HCT116 (cell line): ENCODE measurements at regions not wholly inside any gene's neighbourhood (a gene's known extent, or its start where the extent isn't known, plus 50 kb on each side); places are given as distances from the start of the nearest gene placed in this dataset.
"Not testable (repeated sequence)": the region's sequence is repeated elsewhere in the genome, so short reads cannot be mapped to it uniquely, and the experiment has no call there.

Experiments used
- ATAC-seq: fragments of 200-7000 bp; cut with Tn5 transposase; 2 replicates; pipeline ENCODE4 v1.9.1; 2020; ENCODE audit warnings: mild to moderate bottlenecking, moderate library complexity
- BruUV-seq: library from RNA; stranded (reverse); fragments of 400-500 nt; replicated peaks from 2 replicates; lab custom pipeline; 2021; lab: Mats Ljungman, UMichigan
- CTCF ChIA-PET: fragments of 300-600 bp; sonication (Branson Sonifier 250); formaldehyde crosslinking; loops from one replicate; lab custom pipeline; 2021; ENCODE audit warnings: antibody characterized with exemption; lab: Charles Lee
- POLR2A ChIA-PET: fragments of 300-600, 350-600 bp; sonication (Branson Sonifier 250); formaldehyde crosslinking; loops from one replicate; lab custom pipeline; 2021; ENCODE audit warnings: antibody characterized with exemption; lab: Charles Lee
- RAD21 ChIA-PET, 2 experiments: fragments of 300-600 bp; sonication (Branson Sonifier 250); formaldehyde crosslinking; loops; one replicate each; lab custom pipeline; 2023; ENCODE audit warnings: low total read pairs in 2 of 2; ENCODE audit not compliant: uncharacterized antibody in 2 of 2, unreplicated experiment in 2 of 2, low non-redundant PET in 1 of 2; lab: Charles Lee
- DNase-seq: peaks from one replicate; pipeline ENCODE4 v3.0.0-alpha.2; 2010; ENCODE audit warnings: low read depth, low spot score
- H2AFZ ChIP-seq: fragments of 200-600 bp; shearing (Covaris generic), sonication (generic); 2 replicates; pipeline ENCODE4 v1.6.1; 2017; ENCODE audit warnings: low read depth, mixed run types, mixed read lengths, antibody characterized with exemption, low read length; ENCODE audit not compliant: poor library complexity, severe bottlenecking
- H3K27ac ChIP-seq: 2 replicates; pipeline ENCODE4 v1.5.1; 2012; ENCODE audit warnings: low read depth, low read length
- H3K27me3 ChIP-seq: fragments of 200-600 bp; sonication (generic); 2 replicates; pipeline ENCODE4 v1.6.1; 2016; ENCODE audit warnings: mixed run types, low read length, mixed read lengths; ENCODE audit not compliant: insufficient read depth
- H3K36me3 ChIP-seq, 2 experiments: fragments of 200-500 bp in 1 of 2; fragments of 200-600 bp in 1 of 2; sonication (Bioruptor generic) in 1 of 2; sonication (generic) in 1 of 2; 2 replicates each; pipeline versions ENCODE4 v1.5.1 to v1.6.1; 2014 to 2016; ENCODE audit warnings: low read length in 2 of 2, inconsistent platforms in 1 of 2, mixed read lengths in 1 of 2, mixed run types in 1 of 2; ENCODE audit not compliant: insufficient read depth in 2 of 2, control insufficient read depth in 1 of 2
- H3K4me1 ChIP-seq, 2 experiments: fragments of 200-600 bp in 1 of 2; sonication (generic) in 1 of 2; 2 replicates each; pipeline versions ENCODE4 v1.5.1 to v1.6.1; 2012 to 2017; ENCODE audit warnings: low read length in 2 of 2, inconsistent platforms in 1 of 2, mild to moderate bottlenecking in 1 of 2, mixed read lengths in 1 of 2, mixed run types in 1 of 2, moderate library complexity in 1 of 2; ENCODE audit not compliant: insufficient read depth in 2 of 2, control insufficient read depth in 1 of 2
- H3K4me2 ChIP-seq: fragments of 200-600 bp; sonication (generic); 2 replicates; pipeline ENCODE4 v1.6.1; 2017; ENCODE audit warnings: mixed run types, low read length, mixed read lengths
- H3K4me3 ChIP-seq, 2 experiments: fragments of 200-600 bp in 1 of 2; sonication (generic) in 1 of 2; replicated peaks in 1 of 2; 2 replicates each; pipeline ENCODE4 v1.5.1; 2011 to 2016; ENCODE audit warnings: low read length in 2 of 2, control low read depth in 1 of 2, low read depth in 1 of 2, mild to moderate bottlenecking in 1 of 2, mixed read lengths in 1 of 2, mixed run types in 1 of 2
- H3K79me2 ChIP-seq: fragments of 200-600 bp; sonication (generic); 2 replicates; pipeline ENCODE4 v1.6.1; 2017; ENCODE audit warnings: mild to moderate bottlenecking, mixed run types, low read length, moderate library complexity, mixed read lengths; ENCODE audit not compliant: insufficient read depth
- H3K9ac ChIP-seq: fragments of 200-600 bp; sonication (generic); 2 replicates; pipeline ENCODE4 v1.6.1; 2016; ENCODE audit warnings: low read length, mixed read lengths
- H3K9me2 ChIP-seq: fragments of 200-600 bp; sonication (generic), shearing (Covaris generic); 2 replicates; pipeline ENCODE4 v1.6.1; 2017; ENCODE audit warnings: mixed run types, mild to moderate bottlenecking, moderate library complexity; ENCODE audit not compliant: insufficient read depth
- H3K9me3 ChIP-seq, 2 experiments: fragments of 200-500 bp in 1 of 2; fragments of 200-600 bp in 1 of 2; sonication (Bioruptor generic) in 1 of 2; sonication (generic) in 1 of 2; 2 replicates each; pipeline ENCODE4 v1.6.1; 2014 to 2017; ENCODE audit warnings: low read length in 2 of 2, mixed read lengths in 2 of 2, inconsistent platforms in 1 of 2, low read depth in 1 of 2, mild to moderate bottlenecking in 1 of 2, mixed run types in 1 of 2, moderate library complexity in 1 of 2; ENCODE audit not compliant: control insufficient read depth in 1 of 2, insufficient read depth in 1 of 2
- H4K20me1 ChIP-seq: fragments of 200-600 bp; sonication (generic), shearing (Covaris generic); 2 replicates; pipeline ENCODE4 v1.6.1; 2017; ENCODE audit warnings: mixed run types, mild to moderate bottlenecking, moderate library complexity; ENCODE audit not compliant: insufficient read depth
- intact Hi-C: fragments of 100-400 bp; cut with micrococcal nuclease; formaldehyde crosslinking; loops from 2 replicates; pipeline ENCODE4 v1.10.0; 2022

DNA sequence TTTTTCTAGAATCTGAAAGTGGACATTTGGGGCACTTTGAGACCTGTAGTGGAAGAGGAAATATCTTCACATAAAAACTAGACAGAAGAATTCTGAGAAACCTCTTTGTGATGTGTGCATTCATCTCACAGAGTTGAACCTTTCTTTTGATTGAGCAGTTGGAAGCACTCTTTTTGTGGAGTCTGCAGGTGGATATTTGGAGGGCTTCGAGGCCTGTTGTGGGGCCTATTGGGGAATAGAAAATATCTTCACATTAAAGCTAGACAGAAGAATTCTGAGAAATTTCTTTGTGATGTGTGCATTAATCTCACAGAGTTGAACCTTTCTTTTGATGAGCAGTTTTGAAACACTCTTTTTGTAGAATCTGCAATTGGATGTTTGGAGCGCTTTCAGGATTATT, 236.2 kb downstream of the FOXD4L6 start:
- H3K27ac ChIP-seq, BruUV-seq, H3K9me2 ChIP-seq, CTCF ChIA-PET, intact Hi-C loops, H3K9me3 ChIP-seq, H3K4me3 ChIP-seq, DNase-seq, H3K27me3 ChIP-seq, H3K79me2 ChIP-seq, ATAC-seq, H4K20me1 ChIP-seq, H3K4me1 ChIP-seq, POLR2A ChIA-PET, H2AFZ ChIP-seq, H3K36me3 ChIP-seq, H3K9ac ChIP-seq, H3K4me2 ChIP-seq, RAD21 ChIA-PET: not testable (repeated sequence)

DNA sequence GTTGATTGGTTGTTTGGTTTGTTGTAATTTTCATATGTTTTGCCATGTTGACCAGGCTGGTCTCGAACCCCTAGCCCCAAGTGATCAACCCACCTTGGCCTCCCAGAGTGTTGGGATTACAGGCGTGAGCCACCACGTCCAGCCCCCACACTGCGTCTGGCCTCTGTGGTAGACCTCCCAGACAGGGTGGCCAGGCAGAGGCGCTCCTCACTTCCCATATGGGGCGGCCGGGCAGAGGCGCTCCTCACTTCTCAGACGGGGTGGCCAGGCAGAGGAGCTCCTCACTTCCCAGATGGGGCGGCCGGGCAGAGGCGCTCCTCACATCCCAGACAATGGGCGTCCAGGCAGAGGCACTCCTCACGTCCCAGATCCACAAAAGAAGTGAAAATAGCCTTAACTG, 242.6 kb downstream of the FOXD4L6 start:
- H3K36me3 ChIP-seq, H3K79me2 ChIP-seq, intact Hi-C loops, BruUV-seq, H3K9me3 ChIP-seq, H4K20me1 ChIP-seq, H2AFZ ChIP-seq, DNase-seq, POLR2A ChIA-PET, H3K27ac ChIP-seq, H3K27me3 ChIP-seq, CTCF ChIA-PET, H3K4me1 ChIP-seq, ATAC-seq, H3K4me2 ChIP-seq, H3K9me2 ChIP-seq, H3K4me3 ChIP-seq, H3K9ac ChIP-seq, RAD21 ChIA-PET: not testable (repeated sequence)

DNA sequence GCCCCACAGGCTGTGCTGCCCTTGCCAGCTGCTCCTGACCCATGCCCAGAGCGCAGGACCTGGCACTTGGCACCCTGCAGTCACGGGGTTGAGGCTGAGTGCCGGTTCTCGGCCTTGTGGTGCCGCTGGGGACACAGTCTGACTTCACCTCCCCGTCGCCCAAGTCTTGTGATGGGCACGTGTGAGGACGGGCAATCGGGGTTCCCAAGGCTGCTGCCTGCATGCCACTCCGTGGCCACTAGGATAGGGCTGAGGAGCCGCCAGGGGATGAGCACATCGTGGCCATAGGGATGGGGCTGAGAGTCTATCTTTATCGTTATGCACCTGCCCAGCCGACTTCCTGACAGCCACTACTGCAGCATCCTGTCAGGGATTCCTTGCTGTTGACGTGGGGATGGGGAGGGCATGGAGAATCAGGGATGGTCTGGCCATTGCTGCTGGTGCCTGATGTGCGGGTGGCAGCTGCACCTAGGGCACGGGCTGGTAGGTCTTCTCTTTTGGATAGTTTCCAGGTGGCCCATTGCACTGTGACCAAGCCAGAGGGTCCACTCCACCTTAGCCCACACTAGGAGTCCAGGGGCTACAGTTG, 243.5 kb downstream of the FOXD4L6 start:
- H3K79me2 ChIP-seq, H3K36me3 ChIP-seq, H3K9me3 ChIP-seq, H3K4me1 ChIP-seq, RAD21 ChIA-PET, H3K27me3 ChIP-seq, H2AFZ ChIP-seq, H3K4me3 ChIP-seq, ATAC-seq, H3K9ac ChIP-seq, H3K4me2 ChIP-seq, H4K20me1 ChIP-seq, DNase-seq, CTCF ChIA-PET, POLR2A ChIA-PET, H3K27ac ChIP-seq, BruUV-seq, H3K9me2 ChIP-seq: not testable (repeated sequence)
- intact Hi-C loops = loop anchor here (5.0 kb wide), 1 partner anchor 47 kb away; no protein-coding TSS in a partner anchor
